Renal pelvis (tissue), 1 donor: ENCODE measurements at regions not wholly inside any gene's neighbourhood (a gene's known extent, or its start where the extent isn't known, plus 50 kb on each side); places are given as distances from the start of the nearest gene placed in this dataset.
"Not testable (repeated sequence)": the region's sequence is repeated elsewhere in the genome, so short reads cannot be mapped to it uniquely, and the experiment has no call there.

Source experiments
- DNase-seq: peaks from one replicate; pipeline ENCODE4 v3.0.0-alpha.2; 2013

GRCh38 chr6:6412700-6413099 lies 92.2 kb upstream of the F13A1 start:
- peak; percentile 66 for DNase-seq

GRCh38 chr6:6414931-6415330 lies 94.5 kb upstream of the F13A1 start:
- DNase-seq = no peak

- no peak for DNase-seq
Observed at GRCh38 chr6:6417475-6417874, 97.0 kb upstream of the F13A1 start.

GRCh38 chr6:6418421-6418820 lies 98.0 kb upstream of the F13A1 start:
- no peak for DNase-seq

GRCh38 chr6:6420107-6420506 lies 99.6 kb upstream of the F13A1 start:
- DNase-seq = no peak

- DNase-seq = no peak
Observed at GRCh38 chr6:6434151-6434550, 113.7 kb upstream of the F13A1 start.

- no peak for DNase-seq
Observed at GRCh38 chr6:6434723-6435122, 114.3 kb upstream of the F13A1 start.

- DNase-seq = no peak
Observed at GRCh38 chr6:6436366-6436765, 115.9 kb upstream of the F13A1 start.

GRCh38 chr6:6436946-6437345 lies 116.5 kb upstream of the F13A1 start:
- no peak for DNase-seq

- DNase-seq = no peak
Observed at GRCh38 chr6:6438286-6438685, 117.8 kb upstream of the F13A1 start.

- DNase-seq = no peak
Observed at GRCh38 chr6:6439778-6440177, 119.3 kb upstream of the F13A1 start.

GRCh38 chr6:6452002-6452401 lies 131.5 kb upstream of the F13A1 start:
- DNase-seq = no peak

GRCh38 chr6:6453186-6453585 lies 132.7 kb upstream of the F13A1 start:
- no peak for DNase-seq

- no peak for DNase-seq
Observed at GRCh38 chr6:6455272-6455671, 133.2 kb upstream of the LY86 start.

GRCh38 chr6:6458172-6458571 lies 130.3 kb upstream of the LY86 start:
- DNase-seq = no peak

GRCh38 chr6:6459963-6460362 lies 128.6 kb upstream of the LY86 start:
- not testable (repeated sequence) for DNase-seq

GRCh38 chr6:6460416-6460815 lies 128.1 kb upstream of the LY86 start:
- DNase-seq = no peak

- DNase-seq = no peak
Observed at GRCh38 chr6:6461138-6461537, 127.4 kb upstream of the LY86 start.

- DNase-seq = no peak
Observed at GRCh38 chr6:6466967-6467761, 121.4 kb upstream of the LY86 start.

GRCh38 chr6:6469074-6469473 lies 119.4 kb upstream of the LY86 start:
- DNase-seq = no peak

- DNase-seq = no peak
Observed at GRCh38 chr6:6470123-6470522, 118.4 kb upstream of the LY86 start.

GRCh38 chr6:6471276-6471675 lies 117.2 kb upstream of the LY86 start:
- no peak for DNase-seq

- DNase-seq = peak; percentile 50
Observed at GRCh38 chr6:6474170-6474920, 114.2 kb upstream of the LY86 start.

GRCh38 chr6:6479785-6480184 lies 108.7 kb upstream of the LY86 start:
- DNase-seq = no peak
